CD4-positive, alpha-beta T cell treated with Interleukin-6 at 100 ng/mL for 8 hours (primary cell): ENCODE measurements at regions not wholly inside any gene's neighbourhood (a gene's known extent, or its start where the extent isn't known, plus 50 kb on each side); places are given as distances from the start of the nearest gene placed in this dataset.
"Not testable (repeated sequence)": the region's sequence is repeated elsewhere in the genome, so short reads cannot be mapped to it uniquely, and the experiment has no call there.

Source experiments
- DNase-seq: peaks from one replicate; pipeline ENCODE4 v3.0.0-alpha.2; 2020; ENCODE audit warnings: mixed read lengths, low spot score

- DNase-seq, result no peak
Measured at GRCh38 chr14:71165121-71166031, 258.1 kb downstream of the PCNX1 start.

DNA sequence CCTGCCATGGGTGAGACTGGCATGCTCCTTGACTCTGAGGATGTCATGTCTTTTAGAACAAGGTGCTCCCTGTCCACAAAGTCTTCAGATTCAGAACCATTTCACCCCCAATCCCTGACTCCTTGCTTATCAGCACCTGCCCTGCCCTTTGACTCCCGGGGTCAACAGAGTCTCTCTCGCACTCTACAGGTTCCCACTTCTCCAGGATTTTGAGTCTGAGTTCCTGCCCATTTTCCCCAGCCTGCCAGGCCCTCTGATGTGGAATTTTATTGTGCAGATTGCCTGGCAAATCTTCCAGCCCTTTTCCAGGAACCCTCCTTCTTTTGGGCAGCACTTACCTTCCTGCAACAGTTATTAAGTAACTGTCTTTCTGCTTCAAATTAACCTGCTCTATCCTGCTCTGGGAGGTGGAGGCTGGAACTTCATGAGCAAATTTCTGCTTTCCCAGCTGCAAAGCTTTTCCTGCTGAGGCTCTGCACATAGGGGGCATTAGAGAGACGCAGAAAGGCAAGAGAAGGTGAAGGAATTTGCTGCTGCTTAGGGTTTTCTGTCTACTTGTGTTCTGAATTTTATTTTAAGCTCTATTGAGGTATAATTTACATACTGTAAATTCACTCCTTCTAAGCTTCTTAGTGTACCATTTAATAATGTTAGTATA, 259.1 kb downstream of the PCNX1 start:
- no peak for DNase-seq

GRCh38 chr14:71167325-71167950, 260.2 kb downstream of the PCNX1 start:
- not testable (repeated sequence) for DNase-seq

DNA sequence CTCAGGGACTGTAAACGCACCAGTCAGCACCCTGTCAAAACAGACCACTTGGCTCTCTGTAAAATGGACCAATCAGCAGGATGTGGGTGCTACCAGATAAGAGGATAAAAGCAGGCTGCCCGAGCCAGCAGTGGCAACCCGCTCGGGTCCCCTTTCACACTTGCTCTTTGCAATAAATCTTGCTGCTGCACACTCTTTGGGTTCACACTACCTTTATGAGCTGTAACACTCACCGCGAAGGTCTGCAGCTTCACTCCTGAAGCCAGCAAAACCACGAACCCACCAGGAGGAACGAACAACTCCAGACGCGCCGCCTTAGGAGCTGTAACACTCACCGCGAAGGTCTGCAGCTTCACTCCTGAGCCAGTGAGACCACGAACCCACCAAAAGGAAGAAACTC, 260.9 kb downstream of the PCNX1 start:
- DNase-seq, result not testable (repeated sequence)

DNA sequence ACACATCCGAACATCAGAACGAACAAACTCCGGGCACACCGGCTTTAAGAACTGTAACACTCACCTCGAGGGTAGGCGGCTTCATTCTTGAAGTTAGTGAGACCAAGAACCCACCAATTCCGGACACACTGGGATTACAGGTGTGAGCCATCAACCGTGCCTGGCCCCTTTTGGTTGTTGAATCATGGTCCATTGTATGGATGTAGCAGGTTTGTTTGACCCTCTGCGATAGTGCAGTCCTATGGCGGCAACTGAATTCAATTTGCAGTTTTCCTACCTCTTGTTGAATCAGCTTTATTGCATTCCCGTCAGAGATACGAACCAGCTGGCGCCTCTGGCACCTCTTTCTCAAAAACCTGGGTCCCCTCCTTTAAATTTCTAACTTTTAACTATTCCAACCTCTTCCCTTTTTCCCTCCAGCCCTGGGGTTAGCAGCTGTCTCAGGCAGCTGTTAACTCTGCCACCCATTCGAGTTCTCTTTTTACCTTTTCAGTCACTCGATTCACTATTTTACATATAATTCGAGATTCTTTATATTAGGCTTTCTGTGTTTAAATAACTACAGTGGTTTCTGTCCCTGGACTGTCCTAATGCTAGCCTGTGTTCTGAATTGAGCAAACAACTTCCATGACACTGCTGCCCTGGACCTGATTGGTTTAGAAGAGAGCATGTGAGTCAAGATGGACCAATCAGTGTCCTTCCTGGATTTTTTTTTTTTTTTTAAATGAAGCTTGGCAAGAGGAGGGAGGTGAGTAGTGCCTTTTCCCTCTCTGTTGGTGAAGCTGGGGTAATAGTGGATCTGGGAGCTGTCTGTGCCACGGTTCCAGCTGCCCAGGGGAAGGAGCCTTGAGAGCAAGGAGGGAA, 261.5 kb downstream of the PCNX1 start:
- no peak for DNase-seq

DNA sequence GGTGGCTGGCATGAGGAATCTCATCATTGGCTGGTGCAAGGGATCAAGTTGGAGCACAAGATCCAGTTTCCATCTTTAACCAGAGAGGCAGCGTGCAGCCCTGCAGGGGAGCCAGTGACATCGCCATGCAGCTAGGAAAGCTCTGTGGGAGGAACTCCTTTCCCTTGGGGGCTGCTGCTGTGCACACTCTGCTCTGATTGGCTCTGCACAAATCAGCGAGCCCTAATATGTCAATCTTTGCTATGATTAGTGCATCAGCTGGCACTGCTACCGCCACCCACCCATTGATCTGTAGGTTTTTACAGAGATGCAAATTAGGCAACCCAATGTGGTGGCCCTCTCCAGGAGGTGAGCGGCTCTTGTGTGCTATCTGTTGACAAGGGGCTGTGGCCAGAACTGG, 262.6 kb downstream of the PCNX1 start:
- no peak for DNase-seq

DNA sequence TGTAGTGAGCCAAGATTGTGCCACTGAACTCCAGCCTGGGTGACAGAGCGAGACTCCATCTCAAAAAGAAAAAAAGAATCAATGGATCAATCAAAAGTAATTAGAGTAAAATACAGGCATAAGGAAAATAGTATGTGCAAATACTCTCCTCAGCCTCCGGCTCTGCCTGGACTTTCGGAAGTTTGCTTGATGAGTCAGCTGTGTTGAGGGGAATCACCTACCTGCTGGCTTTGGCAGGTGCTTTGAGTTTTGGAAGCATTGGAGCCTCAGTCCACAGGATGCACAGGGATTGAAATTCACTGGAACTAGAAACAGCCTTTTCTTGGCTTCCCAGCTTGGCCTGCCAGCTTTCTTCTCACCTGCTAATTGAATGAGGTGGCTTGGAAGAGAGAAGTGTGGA, 268.2 kb downstream of the PCNX1 start:
- no peak for DNase-seq

GRCh38 chr14:71179066-71179465, 271.8 kb downstream of the PCNX1 start:
- DNase-seq, result no peak

- no peak for DNase-seq
Measured at GRCh38 chr14:71180397-71180796, 273.1 kb downstream of the PCNX1 start.

GRCh38 chr14:71181215-71182003, 274.1 kb downstream of the PCNX1 start:
- DNase-seq, result no peak

- DNase-seq, result no peak
Measured at GRCh38 chr14:71183876-71184689, 276.8 kb downstream of the PCNX1 start.

DNA sequence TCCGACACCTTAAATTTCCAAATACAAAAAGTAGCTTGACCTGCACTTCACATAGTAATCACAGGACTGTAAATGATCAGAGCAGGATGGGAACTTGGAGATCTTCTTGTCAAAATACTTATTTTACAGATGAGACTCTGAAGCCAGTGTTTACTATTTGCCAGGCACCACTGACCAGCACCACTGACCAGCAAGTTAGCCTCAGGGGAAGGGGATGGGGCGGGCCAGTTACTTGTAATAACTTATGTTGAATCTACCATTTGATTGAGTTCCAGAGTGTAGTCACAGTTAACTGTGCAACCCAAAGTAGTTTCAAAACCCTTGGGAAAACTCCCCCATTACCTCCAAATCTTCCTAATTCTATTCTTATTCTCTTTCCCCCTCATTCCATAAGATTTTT, 278.4 kb downstream of the PCNX1 start:
- DNase-seq, result no peak

GRCh38 chr14:71187633-71188356, 280.5 kb downstream of the PCNX1 start:
- DNase-seq, result no peak

DNA sequence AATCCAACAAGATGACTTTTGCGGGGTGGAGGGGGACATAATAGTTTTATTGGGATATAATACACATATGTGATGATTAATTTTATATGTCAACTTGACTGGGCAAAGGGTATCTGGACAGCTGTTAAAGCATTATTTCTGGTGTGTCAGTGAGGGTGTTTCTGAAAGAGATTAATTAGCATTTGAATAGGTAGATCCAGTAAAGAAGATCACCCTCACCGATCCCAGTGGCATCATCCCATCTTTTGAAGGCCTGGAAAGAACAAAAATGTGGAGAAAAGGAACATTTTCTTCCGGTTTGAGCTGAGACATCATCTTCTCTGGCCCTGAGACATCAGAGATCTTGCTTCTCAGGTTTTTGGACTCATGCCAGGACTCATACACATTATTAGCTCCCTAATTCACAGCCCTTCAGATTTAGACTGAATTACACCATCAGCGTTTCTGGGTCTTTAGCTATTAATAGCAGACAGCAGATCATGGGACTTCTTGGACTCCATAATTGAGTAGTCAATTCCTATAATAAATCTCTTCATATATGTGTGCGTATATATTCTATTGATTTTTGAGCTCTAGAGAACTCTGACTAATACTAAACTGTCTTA, 283.6 kb downstream of the PCNX1 start:
- DNase-seq, result no peak

DNA sequence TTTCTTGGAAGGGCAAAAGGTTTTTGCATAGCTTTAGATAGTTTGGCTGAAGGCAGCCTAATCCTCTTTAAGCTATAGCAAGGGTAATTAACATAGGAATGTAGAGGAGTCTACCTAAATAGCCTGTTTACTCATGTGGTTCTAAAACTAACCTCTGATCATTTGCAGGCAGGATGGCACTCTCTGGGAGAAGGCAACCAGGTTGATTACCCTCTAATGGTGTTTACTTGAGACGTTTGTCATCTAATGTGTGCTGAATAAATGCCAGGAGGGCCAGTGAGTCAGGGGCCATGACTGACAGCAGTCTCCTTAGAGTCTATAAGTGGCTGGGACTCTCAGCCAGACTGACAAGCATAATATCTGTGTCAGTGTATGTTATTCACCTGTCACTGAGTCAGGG, 286.4 kb downstream of the PCNX1 start:
- no peak for DNase-seq

GRCh38 chr14:71194251-71194650, 287.0 kb downstream of the PCNX1 start:
- no peak for DNase-seq

DNA sequence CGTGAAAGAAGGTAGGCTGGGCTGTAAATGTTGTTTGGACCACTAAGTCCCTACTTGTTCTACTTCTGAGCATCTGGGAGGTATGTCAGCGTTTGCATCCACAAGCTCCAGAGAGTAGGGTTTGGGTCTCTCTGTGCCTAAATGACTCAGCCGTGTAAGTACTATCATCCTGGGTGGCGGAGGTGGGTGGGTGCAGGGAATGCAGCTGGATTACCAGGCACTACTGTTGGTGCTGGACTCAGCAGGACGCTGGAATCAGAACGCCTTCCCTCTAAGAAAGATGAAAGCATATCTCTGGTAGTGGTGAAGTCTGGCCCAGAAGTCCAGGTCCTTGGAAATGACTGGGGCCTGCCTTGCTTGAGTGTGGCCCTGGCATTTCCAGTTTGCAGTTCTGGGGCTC, 289.7 kb downstream of the PCNX1 start:
- DNase-seq, result no peak

GRCh38 chr14:71198687-71199086, 291.4 kb downstream of the PCNX1 start:
- no peak for DNase-seq

- DNase-seq, result no peak
Measured at GRCh38 chr14:71201840-71202239, 294.6 kb downstream of the PCNX1 start.
